IMR-90 (cell line): ENCODE measurements at regions not wholly inside any gene's neighbourhood (a gene's known extent, or its start where the extent isn't known, plus 50 kb on each side); places are given as distances from the start of the nearest gene placed in this dataset.
"Not testable (repeated sequence)": the region's sequence is repeated elsewhere in the genome, so short reads cannot be mapped to it uniquely, and the experiment has no call there.

Experiments used
- ATAC-seq: fragments of 200-7000 bp; cut with Tn5 transposase; 2 replicates; pipeline ENCODE4 v1.9.1; 2020; ENCODE audit warnings: low read depth, mild to moderate bottlenecking, moderate library complexity
- BruUV-seq: library from RNA; stranded (reverse); fragments of 400-500 nt; replicated peaks from 2 replicates; lab custom pipeline; 2021; lab: Mats Ljungman, UMichigan
- CTCF ChIA-PET: fragments of 300-600 bp; formaldehyde crosslinking; extraction: SDS; loops from one replicate; lab custom pipeline; 2021; ENCODE audit warnings: antibody characterized with exemption; lab: Yijun Ruan, JAX
- POLR2A ChIA-PET: fragments of 300-600 bp; sonication (Branson Sonifier 250); formaldehyde crosslinking; loops from one replicate; lab custom pipeline; 2022; ENCODE audit warnings: antibody characterized with exemption; ENCODE audit not compliant: unreplicated experiment; lab: Charles Lee
- DNase-seq: peaks from one replicate; pipeline ENCODE4 v3.0.0; 2013
- H2AFZ ChIP-seq: replicated peaks from 2 replicates; pipeline ENCODE3; 2013; ENCODE audit warnings: low read length, mild to moderate bottlenecking; ENCODE audit not compliant: poor library complexity
- H2AK5ac ChIP-seq: 2 replicates; pipeline ENCODE4 v1.6.1; 2013; ENCODE audit warnings: low read depth, low read length, inconsistent platforms
- H2AK9ac ChIP-seq: replicated peaks from 2 replicates; pipeline ENCODE3; 2013; ENCODE audit warnings: mild to moderate bottlenecking, low read depth, low read length, moderate library complexity; ENCODE audit not compliant: poor library complexity
- H2BK120ac ChIP-seq: 2 replicates; pipeline ENCODE4 v1.6.1; 2013; ENCODE audit warnings: low read depth, low read length, inconsistent platforms
- H2BK15ac ChIP-seq: 3 replicates; pipeline ENCODE4 v1.6.1; 2013; ENCODE audit warnings: low read depth, low read length, inconsistent platforms
- H2BK20ac ChIP-seq: 2 replicates; pipeline ENCODE4 v1.6.1; 2013; ENCODE audit warnings: low read depth, mild to moderate bottlenecking, inconsistent platforms, low read length, moderate library complexity
- H2BK5ac ChIP-seq: 2 replicates; pipeline ENCODE4 v1.6.1; 2013; ENCODE audit warnings: mild to moderate bottlenecking, low read depth, low read length, inconsistent platforms; ENCODE audit not compliant: poor library complexity, severe bottlenecking
- H3K14ac ChIP-seq: replicated peaks from 2 replicates; pipeline ENCODE4 v1.6.1; 2013; ENCODE audit warnings: low read depth, low read length, inconsistent platforms
- H3K18ac ChIP-seq: 2 replicates; pipeline ENCODE4 v1.6.1; 2013; ENCODE audit warnings: low read depth, low read length, control low read depth
- H3K23ac ChIP-seq: 2 replicates; pipeline ENCODE4 v1.6.1; 2013; ENCODE audit warnings: low read depth, low read length, inconsistent platforms
- H3K27ac ChIP-seq: 2 replicates; pipeline ENCODE4 v1.5.1; 2013; ENCODE audit warnings: mild to moderate bottlenecking, control low read depth, low read length; ENCODE audit not compliant: insufficient read depth
- H3K27me3 ChIP-seq: 2 replicates; pipeline ENCODE4 v1.6.1; 2013; ENCODE audit warnings: low read length; ENCODE audit not compliant: control insufficient read depth, insufficient read depth
- H3K36me3 ChIP-seq: 2 replicates; pipeline ENCODE4 v1.6.1; 2013; ENCODE audit warnings: low read length, mixed read lengths; ENCODE audit not compliant: control insufficient read depth, insufficient read depth
- H3K4ac ChIP-seq: 2 replicates; pipeline ENCODE4 v1.6.1; 2013; ENCODE audit warnings: low read depth, low read length, inconsistent platforms
- H3K4me1 ChIP-seq: 2 replicates; pipeline ENCODE4 v1.6.1; 2013; ENCODE audit warnings: low read length, mixed read lengths; ENCODE audit not compliant: control insufficient read depth, insufficient read depth
- H3K4me2 ChIP-seq: 2 replicates; pipeline ENCODE4 v1.6.1; 2013; ENCODE audit warnings: low read depth, mild to moderate bottlenecking, control low read depth, low read length, moderate library complexity
- H3K4me3 ChIP-seq: 2 replicates; pipeline ENCODE4 v1.5.1; 2013; ENCODE audit warnings: low read depth, mild to moderate bottlenecking, control low read depth, low read length, moderate library complexity; ENCODE audit not compliant: insufficient read depth
- H3K56ac ChIP-seq: 2 replicates; pipeline ENCODE4 v1.6.1; 2013; ENCODE audit warnings: low read length, inconsistent platforms; ENCODE audit not compliant: insufficient read depth; ENCODE audit errors: extremely low read depth
- H3K79me1 ChIP-seq, 2 experiments: 2 replicates each; pipeline ENCODE4 v1.6.1; 2013; ENCODE audit warnings: low read length in 2 of 2, inconsistent platforms in 1 of 2, low read depth in 1 of 2
- H3K9ac ChIP-seq: 2 replicates; pipeline ENCODE4 v1.6.1; 2013; ENCODE audit warnings: low read depth, low read length, control low read depth
- H3K9me1 ChIP-seq: 2 replicates; pipeline ENCODE4 v1.6.1; 2013; ENCODE audit warnings: low read length, inconsistent platforms; ENCODE audit not compliant: insufficient read depth
- H3K9me3 ChIP-seq: 2 replicates; pipeline ENCODE4 v1.6.1; 2013; ENCODE audit warnings: low read length; ENCODE audit not compliant: control insufficient read depth, insufficient read depth
- H4K20me1 ChIP-seq: 2 replicates; pipeline ENCODE4 v1.6.1; 2013; ENCODE audit warnings: low read length, inconsistent platforms; ENCODE audit not compliant: insufficient read depth
- H4K5ac ChIP-seq: 2 replicates; pipeline ENCODE4 v1.6.1; 2013; ENCODE audit warnings: mild to moderate bottlenecking, low read depth, low read length, control low read depth
- H4K8ac ChIP-seq, 2 experiments: 2 replicates each; pipeline ENCODE4 v1.6.1; 2013; ENCODE audit warnings: low read depth in 2 of 2, low read length in 2 of 2, control low read depth in 1 of 2, inconsistent platforms in 1 of 2
- H4K91ac ChIP-seq: 2 replicates; pipeline ENCODE4 v1.6.1; 2013; ENCODE audit warnings: low read depth, low read length, inconsistent platforms; ENCODE audit not compliant: insufficient read depth
- WGBS, 2 experiments: methylation state at CpG; one replicate each; pipeline versions ENCODE4 v1.1.5 to v1.1.7; 2013; ENCODE audit warnings: missing lambda C conversion rate in 2 of 2; ENCODE audit not compliant: insufficient read length in 1 of 2; ENCODE audit errors: extremely low coverage in 2 of 2; 5-methylcytosine and 5-hydroxymethylcytosine counted together
- dilution Hi-C: fragments of 300-500 bp; cut with HindIII; formaldehyde crosslinking; loops from one replicate; pipeline ENCODE4 v1.14.3; 2018; ENCODE audit warnings: low sequenced_read_pairs; ENCODE audit not compliant: unreplicated experiment
- in situ Hi-C: fragments of 300-500 bp; cut with MboI; formaldehyde crosslinking; loops from 3 replicates; pipeline ENCODE4 v1.14.3; 2019; ENCODE audit warnings: low sequenced_read_pairs, inconsistent platforms, mixed read lengths
- intact Hi-C: fragments of 100-400 bp; cut with micrococcal nuclease; formaldehyde crosslinking; loops from 2 replicates; pipeline ENCODE4 v1.10.0; 2022

DNA sequence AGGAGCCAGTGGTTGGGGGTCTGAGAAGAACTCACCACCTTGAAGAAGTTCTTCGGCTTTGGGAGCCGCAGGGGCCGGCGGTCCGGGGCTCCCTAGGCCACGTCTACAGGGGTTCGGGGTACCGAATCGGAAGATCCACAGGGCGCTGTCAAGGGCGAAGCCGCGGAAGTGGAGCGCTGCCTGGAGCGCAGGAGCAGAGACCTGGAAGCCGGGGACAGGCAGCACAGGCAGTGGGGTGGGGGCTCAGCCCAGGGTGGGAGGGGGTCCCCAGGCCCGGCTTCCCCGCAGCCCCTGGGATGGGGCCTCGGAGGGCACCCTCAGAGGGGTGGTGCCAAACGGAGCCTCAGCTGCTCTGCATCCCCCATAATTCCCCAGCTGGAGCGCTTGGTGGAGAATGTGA lies 93.5 kb upstream of the THOC3 start:
- H4K5ac ChIP-seq, intact Hi-C loops, dilution Hi-C loops, H3K23ac ChIP-seq, H4K8ac ChIP-seq, H4K20me1 ChIP-seq, POLR2A ChIA-PET, H2AK9ac ChIP-seq, H2BK15ac ChIP-seq, H3K14ac ChIP-seq, in situ Hi-C loops, H4K91ac ChIP-seq, H3K79me1 ChIP-seq, H3K9me3 ChIP-seq, CTCF ChIA-PET, ATAC-seq, H2BK20ac ChIP-seq, DNase-seq, H3K9ac ChIP-seq, H3K4me2 ChIP-seq, H3K36me3 ChIP-seq, H3K4me1 ChIP-seq, H2BK120ac ChIP-seq, H3K18ac ChIP-seq, H2BK5ac ChIP-seq, H3K4me3 ChIP-seq, H3K9me1 ChIP-seq, H3K4ac ChIP-seq, BruUV-seq, H3K27me3 ChIP-seq, H3K56ac ChIP-seq, H3K27ac ChIP-seq, H2AFZ ChIP-seq, H2AK5ac ChIP-seq: not testable (repeated sequence)
- WGBS, 2 experiments = no CpG with 5 or more reads among the region's 21 CpGs

DNA sequence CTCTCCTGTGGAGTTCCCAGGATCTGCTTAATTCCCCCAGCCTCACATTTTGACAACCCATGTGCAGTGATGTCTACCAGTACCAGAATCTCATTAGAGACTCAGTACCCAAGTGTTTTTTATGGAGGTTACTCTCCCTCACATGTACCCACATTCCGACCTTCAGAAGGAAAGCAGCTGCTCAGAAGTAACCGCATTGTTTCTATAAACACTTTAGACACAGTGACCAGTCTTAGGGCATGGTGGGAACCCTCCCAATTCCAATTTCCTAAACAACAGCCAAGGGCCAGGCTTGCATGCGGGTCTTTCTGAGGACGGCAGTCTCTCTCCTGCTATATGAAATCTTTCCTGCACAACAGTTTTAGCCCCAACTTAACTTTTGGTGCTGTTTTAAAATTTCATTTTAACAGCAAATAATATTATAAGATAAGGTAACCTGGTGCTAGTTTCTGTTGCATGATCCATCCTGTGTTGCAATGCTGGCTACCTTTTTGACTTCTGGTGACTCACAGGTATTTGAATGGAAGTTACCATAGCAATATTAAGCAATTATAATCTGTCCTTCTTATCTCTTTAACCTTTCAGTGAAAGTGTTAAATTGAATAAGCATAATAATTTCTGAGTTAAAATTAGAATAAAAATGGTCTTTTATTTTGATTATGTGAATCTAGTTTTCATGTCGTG lies 98.3 kb upstream of the THOC3 start:
- H2AK9ac ChIP-seq, H4K20me1 ChIP-seq, H3K4me2 ChIP-seq, H3K56ac ChIP-seq, H3K23ac ChIP-seq, DNase-seq, H2BK5ac ChIP-seq, H2AFZ ChIP-seq, H4K5ac ChIP-seq, BruUV-seq, H3K4me3 ChIP-seq, in situ Hi-C loops, H4K91ac ChIP-seq, H3K18ac ChIP-seq, ATAC-seq, H3K27ac ChIP-seq, H3K9me3 ChIP-seq, dilution Hi-C loops, H2AK5ac ChIP-seq, H3K4ac ChIP-seq, POLR2A ChIA-PET, H4K8ac ChIP-seq, H3K9me1 ChIP-seq, H2BK20ac ChIP-seq, H2BK15ac ChIP-seq, H3K9ac ChIP-seq, H3K14ac ChIP-seq, H3K79me1 ChIP-seq, H3K4me1 ChIP-seq, CTCF ChIA-PET, intact Hi-C loops, H2BK120ac ChIP-seq, H3K36me3 ChIP-seq, H3K27me3 ChIP-seq: not testable (repeated sequence)
- WGBS, 2 experiments = no CpG with 5 or more reads among the region's 5 CpGs
